Amygdala (tissue), 56 donors: ENCODE measurements at regions not wholly inside any gene's neighbourhood (a gene's known extent, or its start where the extent isn't known, plus 50 kb on each side); places are given as distances from the start of the nearest gene placed in this dataset.

Experiments
- DNase-seq, 56 donors: peaks; one replicate each; lab custom pipeline; 2025; lab: John Stamatoyannopoulos, UW

- no peak for DNase-seq
These were observed 167.7 kb upstream of the ZNF507 start for GRCh38 chr19:32177686-32178085.

GRCh38 chr19:32178401-32178800, 167.0 kb upstream of the ZNF507 start:
- DNase-seq, result no peak

- DNase-seq, result no peak
These were observed 166.5 kb upstream of the ZNF507 start for GRCh38 chr19:32178956-32179355.

GRCh38 chr19:32181216-32181920, 164.0 kb upstream of the ZNF507 start:
- DNase-seq, result no peak

GRCh38 chr19:32186542-32187330, 158.7 kb upstream of the ZNF507 start:
- no peak for DNase-seq

- DNase-seq, result no peak
These were observed 156.5 kb upstream of the ZNF507 start for GRCh38 chr19:32188921-32189320.

- no peak for DNase-seq
These were observed 155.3 kb upstream of the ZNF507 start for GRCh38 chr19:32189956-32190706.

GRCh38 chr19:32191921-32192320, 153.5 kb upstream of the ZNF507 start:
- no peak for DNase-seq

GRCh38 chr19:32195706-32196610, 149.5 kb upstream of the ZNF507 start:
- DNase-seq, result no peak

- no peak for DNase-seq
These were observed 148.6 kb upstream of the ZNF507 start for GRCh38 chr19:32196690-32197420.

- DNase-seq, result no peak
These were observed 147.2 kb upstream of the ZNF507 start for GRCh38 chr19:32197896-32198882.

GRCh38 chr19:32199501-32200040, 145.8 kb upstream of the ZNF507 start:
- DNase-seq, result no peak

- peak in 28 of 56 donors; percentile 2 to 65 (median 18) for DNase-seq
These were observed 144.9 kb upstream of the ZNF507 start for GRCh38 chr19:32200312-32201038.

GRCh38 chr19:32201211-32201610, 144.2 kb upstream of the ZNF507 start:
- DNase-seq, result no peak

GRCh38 chr19:32201636-32202051, 143.8 kb upstream of the ZNF507 start:
- no peak for DNase-seq

GRCh38 chr19:32202244-32202643, 143.2 kb upstream of the ZNF507 start:
- no peak for DNase-seq

- no peak for DNase-seq
These were observed 142.2 kb upstream of the ZNF507 start for GRCh38 chr19:32203161-32203560.
